Astrocyte (in vitro differentiated cells and primary cell): ENCODE measurements at regions not wholly inside any gene's neighbourhood (a gene's known extent, or its start where the extent isn't known, plus 50 kb on each side); places are given as distances from the start of the nearest gene placed in this dataset.

Experiments used
- DNase-seq: peaks from one replicate; pipeline ENCODE4 v3.0.0-alpha.2; 2010; ENCODE audit warnings: low read depth
- FAIRE-seq: peaks from 2 replicates; lab custom pipeline; 2011; peaks lifted over from hg19 to GRCh38; lab: Jason Lieb, UNC
- H2AFZ ChIP-seq: 2 replicates; pipeline ENCODE4 v1.6.0; 2012; ENCODE audit warnings: low read depth, low read length, inconsistent platforms
- H3K27ac ChIP-seq: 2 replicates; pipeline ENCODE4 v1.5.1; 2011; ENCODE audit warnings: low read depth, low read length, inconsistent platforms
- H3K27me3 ChIP-seq: 2 replicates; pipeline ENCODE4 v1.6.0; 2011; ENCODE audit warnings: low read length, inconsistent platforms; ENCODE audit not compliant: insufficient read depth
- H3K36me3 ChIP-seq: 2 replicates; pipeline ENCODE4 v1.5.1; 2011; ENCODE audit warnings: low read length, inconsistent platforms; ENCODE audit not compliant: insufficient read depth
- H3K4me1 ChIP-seq: 2 replicates; pipeline ENCODE4 v1.5.1; 2011; ENCODE audit warnings: low read length, inconsistent platforms; ENCODE audit not compliant: insufficient read depth
- H3K4me2 ChIP-seq: 2 replicates; pipeline ENCODE4 v1.6.0; 2012; ENCODE audit warnings: low read length, inconsistent platforms
- H3K4me3 ChIP-seq: 2 replicates; pipeline ENCODE4 v1.5.1; 2011; ENCODE audit warnings: low read depth, mild to moderate bottlenecking, low read length, inconsistent platforms; ENCODE audit not compliant: insufficient read depth
- H3K79me2 ChIP-seq: 2 replicates; pipeline ENCODE4 v1.6.0; 2012; ENCODE audit warnings: mild to moderate bottlenecking, low read length, inconsistent platforms; ENCODE audit not compliant: insufficient read depth
- H3K9ac ChIP-seq: 2 replicates; pipeline ENCODE4 v1.6.0; 2012; ENCODE audit warnings: mild to moderate bottlenecking, low read length, inconsistent platforms
- H3K9me3 ChIP-seq: 2 replicates; pipeline ENCODE4 v1.5.1; 2012; ENCODE audit warnings: low read depth, mild to moderate bottlenecking, low read length, inconsistent platforms; ENCODE audit not compliant: insufficient read depth
- H4K20me1 ChIP-seq: 2 replicates; pipeline ENCODE4 v1.6.0; 2012; ENCODE audit warnings: low read length, inconsistent platforms; ENCODE audit not compliant: insufficient read depth
- H3K27ac Mint-ChIP-seq: one replicate; pipeline ENCODE4 v1.8.0; 2021; ENCODE audit warnings: mild to moderate bottlenecking, mixed read lengths; ENCODE audit not compliant: unreplicated experiment
- H3K27me3 Mint-ChIP-seq: one replicate; pipeline ENCODE4 v1.8.0; 2021; ENCODE audit warnings: low read depth, mixed read lengths; ENCODE audit not compliant: unreplicated experiment
- H3K36me3 Mint-ChIP-seq: one replicate; pipeline ENCODE4 v1.8.0; 2021; ENCODE audit warnings: low read depth, mixed read lengths; ENCODE audit not compliant: unreplicated experiment
- H3K4me1 Mint-ChIP-seq: one replicate; pipeline ENCODE4 v1.8.0; 2021; ENCODE audit warnings: low read depth, mixed read lengths; ENCODE audit not compliant: unreplicated experiment
- H3K4me3 Mint-ChIP-seq: one replicate; pipeline ENCODE4 v1.8.0; 2021; ENCODE audit warnings: mild to moderate bottlenecking, moderate library complexity, mixed read lengths; ENCODE audit not compliant: unreplicated experiment
- H3K9me3 Mint-ChIP-seq: one replicate; pipeline ENCODE4 v1.8.0; 2021; ENCODE audit warnings: mild to moderate bottlenecking, mixed read lengths; ENCODE audit not compliant: unreplicated experiment
- CTCF ChIP-seq: IDR thresholded peaks from 2 replicates; pipeline ENCODE4 v1.5.1; 2011; ENCODE audit warnings: low read depth, mild to moderate bottlenecking, inconsistent platforms, low read length, moderate library complexity; ENCODE audit not compliant: insufficient read depth
- EZH2 ChIP-seq: IDR thresholded peaks from 2 replicates; pipeline ENCODE4 v1.6.1; 2012; ENCODE audit warnings: mild to moderate bottlenecking, low read length, inconsistent platforms; ENCODE audit not compliant: insufficient read depth

- peaks cover 5% of the 10 kb centered on the region for H3K9me3 Mint-ChIP-seq
- no peak overlapping the region for H3K27ac ChIP-seq
- no peak overlapping the region for H3K4me2 ChIP-seq
- no peak overlapping the region for H3K27ac Mint-ChIP-seq
- H3K36me3 ChIP-seq = no peaks in the 10 kb centered on the region
- H3K9me3 ChIP-seq = no peaks in the 10 kb centered on the region
- TF ChIP-seq EZH2 (no peak), CTCF (no peak)
- no peaks in the 10 kb centered on the region for H3K27me3 ChIP-seq
- FAIRE-seq (no peak), DNase-seq (no peak)
- no peaks in the 10 kb centered on the region for H3K36me3 Mint-ChIP-seq
- H4K20me1 ChIP-seq = no peaks in the 10 kb centered on the region
- peaks cover 3% of the 10 kb centered on the region for H3K27me3 Mint-ChIP-seq
- H3K4me3 ChIP-seq = no peak overlapping the region
- H3K79me2 ChIP-seq = no peaks in the 10 kb centered on the region
- H3K4me1 ChIP-seq = peaks cover 5% of the 10 kb centered on the region
- no peak overlapping the region for H2AFZ ChIP-seq
- peaks cover 5% of the 10 kb centered on the region for H3K4me1 Mint-ChIP-seq
- no peak overlapping the region for H3K9ac ChIP-seq
- H3K4me3 Mint-ChIP-seq = no peak overlapping the region
Measured at GRCh38 chr5:71937921-71938698, 169.2 kb upstream of the MAP1B start.

DNA sequence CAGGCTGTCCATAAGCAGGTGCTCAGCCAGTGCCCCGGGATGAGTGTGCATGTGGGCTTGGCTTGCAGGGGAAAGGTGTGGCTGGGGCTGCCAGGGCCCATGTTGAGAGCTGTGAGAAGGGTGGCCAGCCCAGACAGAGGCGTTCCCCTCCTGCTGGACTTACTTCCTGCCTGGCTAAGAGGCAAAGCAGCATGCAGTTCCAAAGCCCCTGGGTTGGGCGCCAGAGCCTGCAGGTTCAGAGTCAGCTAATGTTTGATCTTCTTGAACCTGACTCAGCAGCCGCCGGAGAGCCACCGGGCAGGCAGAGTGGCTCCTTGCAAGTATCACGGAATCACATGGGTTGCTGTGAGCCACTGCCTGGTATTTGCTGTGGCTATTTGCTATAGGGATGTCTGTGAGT is 168.4 kb upstream of the MAP1B start:
- Mint-ChIP-seq H3K4me1 (peaks cover 3% of the 10 kb centered on the region), H3K9me3 (peaks cover 5% of the 10 kb centered on the region), H3K27ac (no peak overlapping the region), H3K36me3 (no peaks in the 10 kb centered on the region), H3K27me3 (peaks cover 6% of the 10 kb centered on the region), H3K4me3 (no peak overlapping the region)
- H3K9ac ChIP-seq = no peak overlapping the region
- H3K27me3 ChIP-seq = no peaks in the 10 kb centered on the region
- H3K27ac ChIP-seq = no peak overlapping the region
- TF ChIP-seq CTCF (no peak), EZH2 (no peak)
- no peaks in the 10 kb centered on the region for H3K79me2 ChIP-seq
- no peaks in the 10 kb centered on the region for H3K9me3 ChIP-seq
- no peaks in the 10 kb centered on the region for H3K36me3 ChIP-seq
- no peaks in the 10 kb centered on the region for H3K4me1 ChIP-seq
- no peak overlapping the region for H3K4me2 ChIP-seq
- H3K4me3 ChIP-seq = no peak overlapping the region
- H4K20me1 ChIP-seq = no peaks in the 10 kb centered on the region
- DNase-seq (no peak), FAIRE-seq (no peak)
- H2AFZ ChIP-seq = peak overlapping the region; percentile 28

- no peak overlapping the region for H3K9ac ChIP-seq
- H3K27ac ChIP-seq = no peak overlapping the region
- no peaks in the 10 kb centered on the region for H3K4me1 ChIP-seq
- H3K4me3 Mint-ChIP-seq = no peak overlapping the region
- no peak for FAIRE-seq
- peak overlapping the region; percentile 13 for H2AFZ ChIP-seq
- H3K9me3 Mint-ChIP-seq = peaks cover 5% of the 10 kb centered on the region
- no peak for DNase-seq
- H3K4me2 ChIP-seq = no peak overlapping the region
- H3K79me2 ChIP-seq = no peaks in the 10 kb centered on the region
- H3K4me1 Mint-ChIP-seq = peaks cover 3% of the 10 kb centered on the region
- TF ChIP-seq EZH2 = no peak
- no peak for TF ChIP-seq CTCF
- no peak overlapping the region for H3K27ac Mint-ChIP-seq
- H3K36me3 Mint-ChIP-seq = no peaks in the 10 kb centered on the region
- H4K20me1 ChIP-seq = no peaks in the 10 kb centered on the region
- no peaks in the 10 kb centered on the region for H3K27me3 ChIP-seq
- no peak overlapping the region for H3K4me3 ChIP-seq
- no peaks in the 10 kb centered on the region for H3K36me3 ChIP-seq
- H3K9me3 ChIP-seq = no peaks in the 10 kb centered on the region
- H3K27me3 Mint-ChIP-seq = peaks cover 6% of the 10 kb centered on the region
Measured at GRCh38 chr5:71939452-71940230, 167.6 kb upstream of the MAP1B start.
